K562 (cell line): ENCODE measurements at regions not wholly inside any gene's neighbourhood (a gene's known extent, or its start where the extent isn't known, plus 50 kb on each side); places are given as distances from the start of the nearest gene placed in this dataset.

Experiments used
- CUX1 ChIP-seq: fragments of 200-800 bp; sonication (Bioruptor generic); IDR thresholded peaks from 2 replicates; pipeline ENCODE4 v1.6.1; 2016; ENCODE audit warnings: missing genetic modification characterization, missing compliant biosample characterization
- EZH2 ChIP-seq: IDR thresholded peaks from 2 replicates; pipeline ENCODE4 v1.6.1; 2012; ENCODE audit warnings: low read depth, mild to moderate bottlenecking, inconsistent platforms, low read length, borderline replicate concordance
- ZNF780A ChIP-seq: fragments of 250-450 bp; sonication (Bioruptor Pico); IDR thresholded peaks from 2 replicates; pipeline ENCODE4 v1.5.0; 2021; ENCODE audit warnings: mild to moderate bottlenecking

DNA sequence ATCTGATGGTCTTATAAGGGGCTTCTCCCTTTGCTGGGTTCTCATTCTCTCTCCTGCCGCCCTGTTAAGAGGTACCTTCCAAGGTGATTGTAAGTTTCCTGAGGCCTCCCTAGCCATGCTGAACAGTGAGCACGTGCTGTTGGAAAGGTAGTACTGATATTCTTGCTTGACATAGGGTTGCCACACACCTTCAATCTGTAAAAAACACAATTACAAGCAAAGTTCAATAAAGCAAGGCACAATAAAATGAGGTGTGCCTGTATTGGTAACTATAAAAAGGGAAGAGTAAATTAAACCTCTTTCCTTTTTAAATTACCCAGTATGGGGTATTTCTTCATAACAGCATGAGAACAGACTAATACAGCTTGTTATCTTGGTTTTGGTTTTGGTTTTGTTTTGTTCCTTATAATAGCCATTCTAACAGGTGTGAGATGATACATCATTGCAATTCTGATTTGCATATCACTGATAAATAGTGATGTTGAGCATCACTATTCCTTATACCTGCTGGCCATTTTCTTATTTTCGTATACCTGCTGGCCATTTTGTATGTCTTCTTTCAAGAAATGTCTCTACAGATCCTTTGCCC lies 164.9 kb upstream of the TRIM24 start:
- TF ChIP-seq EZH2 = no peak
- TF ChIP-seq CUX1 (CRISPR knock-in tag) = no peak
- TF ChIP-seq ZNF780A (CRISPR knock-in tag) = no peak
